ENCODE measurements at regions not wholly inside any gene's neighbourhood (a gene's known extent, or its start where the extent isn't known, plus 50 kb on each side); places are given as distances from the start of the nearest gene placed in this dataset.
A peak's percentile ranks its signal among the peaks of the same experiment; 100 is the strongest.
"Not testable (repeated sequence)": the region's sequence is repeated elsewhere in the genome, so short reads cannot be mapped to it uniquely, and the experiment has no call there.

GRCh38 chr12:62192180-62192902 lies 67.9 kb upstream of the USP15 start:
- peak in 1 of 2 donors; percentile 81 for DNase-seq (ENCODE audit: low spot score in 2 of 2)
- Histone ChIP-seq H3K9me3 (no peaks in the 10 kb centered on the region), H3K36me3 (no peaks in the 10 kb centered on the region), H3K4me1 (peaks cover 0 to 30% (median 16%) of the 10 kb centered on the region in 4 donors), H3K27ac (no peak overlapping the region), H3K4me3 (peak overlapping the region in 3 of 4 donors; percentile 23 to 47 (median 25)), H3K27me3 (peaks cover 0 to 36% of the 10 kb centered on the region in 2 donors)
- TF ChIP-seq EP300 (IDR thresholded peaks at IDR 0.05) (no peak), CTCF (IDR thresholded peaks at IDR 0.05) (peak; percentile 40 to 69 (median 57))
- 0 to 2% methylated on average over 30 to 34 of the region's 34 CpGs for WGBS, 2 donors

GRCh38 chr12:62192903-62193250 lies 67.3 kb upstream of the USP15 start:
- Histone ChIP-seq H3K4me3 (peak overlapping the region in 2 of 4 donors; percentile 3 to 47), H3K4me1 (peaks cover 0 to 30% (median 16%) of the 10 kb centered on the region in 4 donors), H3K9me3 (no peaks in the 10 kb centered on the region), H3K36me3 (no peaks in the 10 kb centered on the region), H3K27me3 (peaks cover 0 to 36% of the 10 kb centered on the region in 2 donors), H3K27ac (no peak overlapping the region)
- WGBS, 2 donors, result 21% methylated on average over 7 of the region's 7 CpGs
- DNase-seq (ENCODE audit: low spot score in 2 of 2), result no peak
- TF ChIP-seq EP300 (IDR thresholded peaks at IDR 0.05), result no peak
- no peak for TF ChIP-seq POLR2A (IDR thresholded peaks at IDR 0.05)
- no peak for TF ChIP-seq CTCF (IDR thresholded peaks at IDR 0.05)

GRCh38 chr12:62194031-62194430 lies 66.2 kb upstream of the USP15 start:
- Histone ChIP-seq H3K27me3 (peaks cover 0 to 36% of the 10 kb centered on the region in 2 donors), H3K36me3 (no peaks in the 10 kb centered on the region), H3K9me3 (peaks cover 0 to 1% (median 0%) of the 10 kb centered on the region in 4 donors), H3K27ac (no peak overlapping the region), H3K4me1 (peaks cover 0 to 30% (median 16%) of the 10 kb centered on the region in 4 donors), H3K4me3 (no peak overlapping the region)
- DNase-seq (ENCODE audit: low spot score in 2 of 2), result no peak
- TF ChIP-seq EP300 (IDR thresholded peaks at IDR 0.05) (no peak), POLR2A (IDR thresholded peaks at IDR 0.05) (no peak)
- 38 to 41% methylated on average over 1 of the region's 1 CpG for WGBS, 2 donors

GRCh38 chr12:62194616-62195015 lies 65.6 kb upstream of the USP15 start:
- DNase-seq (ENCODE audit: low spot score in 2 of 2), result no peak
- H3K27ac ChIP-seq, result no peak overlapping the region
- TF ChIP-seq CTCF (IDR thresholded peaks at IDR 0.05) (no peak), POLR2A (IDR thresholded peaks at IDR 0.05) (no peak)
- peaks cover 0 to 30% (median 16%) of the 10 kb centered on the region in 4 donors for H3K4me1 ChIP-seq
- no peaks in the 10 kb centered on the region for H3K36me3 ChIP-seq
- peaks cover 0 to 3% (median 0%) of the 10 kb centered on the region in 4 donors for H3K9me3 ChIP-seq
- no peak overlapping the region for H3K4me3 ChIP-seq
- H3K27me3 ChIP-seq, result peaks cover 0 to 30% of the 10 kb centered on the region in 2 donors

GRCh38 chr12:62196146-62196545 lies 64.1 kb upstream of the USP15 start:
- DNase-seq (ENCODE audit: low spot score in 2 of 2), result no peak
- no peak overlapping the region for H3K4me3 ChIP-seq
- peaks cover 0 to 18% (median 3%) of the 10 kb centered on the region in 4 donors for H3K9me3 ChIP-seq
- no peaks in the 10 kb centered on the region for H3K36me3 ChIP-seq
- H3K4me1 ChIP-seq, result peaks cover 0 to 19% (median 13%) of the 10 kb centered on the region in 4 donors
- H3K27ac ChIP-seq, result no peak overlapping the region
- H3K27me3 ChIP-seq, result peaks cover 0 to 15% of the 10 kb centered on the region in 2 donors
- TF ChIP-seq EP300 (IDR thresholded peaks at IDR 0.05), result no peak
- no peak for TF ChIP-seq POLR2A (IDR thresholded peaks at IDR 0.05)
- TF ChIP-seq CTCF (IDR thresholded peaks at IDR 0.05), result no peak

GRCh38 chr12:62202861-62203260 lies 57.3 kb upstream of the USP15 start:
- H3K9me3 ChIP-seq, result peaks cover 0 to 51% (median 4%) of the 10 kb centered on the region in 4 donors
- WGBS, 2 donors, result 88 to 91% methylated on average over 3 of the region's 3 CpGs
- DNase-seq (ENCODE audit: low spot score in 2 of 2); H3K4me3 ChIP-seq; H3K4me1 ChIP-seq; H3K27ac ChIP-seq; H3K36me3 ChIP-seq; H3K27me3 ChIP-seq: not testable (repeated sequence)
